ENCODE measurements at regions not wholly inside any gene's neighbourhood (a gene's known extent, or its start where the extent isn't known, plus 50 kb on each side); places are given as distances from the start of the nearest gene placed in this dataset.

DNA sequence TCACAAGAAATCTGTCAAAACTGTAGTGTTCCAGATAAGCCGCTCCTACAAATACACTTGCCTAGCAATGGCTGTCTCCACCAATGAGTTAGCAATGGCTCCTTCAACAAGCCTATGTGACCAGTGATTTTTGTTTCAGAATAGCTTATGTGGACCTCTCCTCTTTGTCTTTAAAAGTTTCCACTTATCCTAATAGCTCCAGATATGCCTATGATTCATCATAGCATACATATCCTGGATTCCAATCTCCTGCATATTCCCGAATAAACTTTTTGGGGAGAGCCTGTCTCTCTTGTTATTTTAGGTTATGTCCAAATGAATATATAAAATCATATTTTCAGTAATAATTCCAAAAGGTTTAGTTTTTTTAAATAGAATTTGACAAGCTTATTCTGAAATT lies 510.6 kb downstream of the ARL4A start:
- TF ChIP-seq, protein P1, sequence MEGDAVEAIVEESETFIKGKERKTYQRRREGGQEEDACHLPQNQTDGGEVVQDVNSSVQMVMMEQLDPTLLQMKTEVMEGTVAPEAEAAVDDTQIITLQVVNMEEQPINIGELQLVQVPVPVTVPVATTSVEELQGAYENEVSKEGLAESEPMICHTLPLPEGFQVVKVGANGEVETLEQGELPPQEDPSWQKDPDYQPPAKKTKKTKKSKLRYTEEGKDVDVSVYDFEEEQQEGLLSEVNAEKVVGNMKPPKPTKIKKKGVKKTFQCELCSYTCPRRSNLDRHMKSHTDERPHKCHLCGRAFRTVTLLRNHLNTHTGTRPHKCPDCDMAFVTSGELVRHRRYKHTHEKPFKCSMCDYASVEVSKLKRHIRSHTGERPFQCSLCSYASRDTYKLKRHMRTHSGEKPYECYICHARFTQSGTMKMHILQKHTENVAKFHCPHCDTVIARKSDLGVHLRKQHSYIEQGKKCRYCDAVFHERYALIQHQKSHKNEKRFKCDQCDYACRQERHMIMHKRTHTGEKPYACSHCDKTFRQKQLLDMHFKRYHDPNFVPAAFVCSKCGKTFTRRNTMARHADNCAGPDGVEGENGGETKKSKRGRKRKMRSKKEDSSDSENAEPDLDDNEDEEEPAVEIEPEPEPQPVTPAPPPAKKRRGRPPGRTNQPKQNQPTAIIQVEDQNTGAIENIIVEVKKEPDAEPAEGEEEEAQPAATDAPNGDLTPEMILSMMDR (IDR thresholded peaks at IDR 0.05) = no peak
- TF ChIP-seq POLR2A (IDR thresholded peaks at IDR 0.05) = no peak
